ENCODE measurements at regions not wholly inside any gene's neighbourhood (a gene's known extent, or its start where the extent isn't known, plus 50 kb on each side); places are given as distances from the start of the nearest gene placed in this dataset.

DNA sequence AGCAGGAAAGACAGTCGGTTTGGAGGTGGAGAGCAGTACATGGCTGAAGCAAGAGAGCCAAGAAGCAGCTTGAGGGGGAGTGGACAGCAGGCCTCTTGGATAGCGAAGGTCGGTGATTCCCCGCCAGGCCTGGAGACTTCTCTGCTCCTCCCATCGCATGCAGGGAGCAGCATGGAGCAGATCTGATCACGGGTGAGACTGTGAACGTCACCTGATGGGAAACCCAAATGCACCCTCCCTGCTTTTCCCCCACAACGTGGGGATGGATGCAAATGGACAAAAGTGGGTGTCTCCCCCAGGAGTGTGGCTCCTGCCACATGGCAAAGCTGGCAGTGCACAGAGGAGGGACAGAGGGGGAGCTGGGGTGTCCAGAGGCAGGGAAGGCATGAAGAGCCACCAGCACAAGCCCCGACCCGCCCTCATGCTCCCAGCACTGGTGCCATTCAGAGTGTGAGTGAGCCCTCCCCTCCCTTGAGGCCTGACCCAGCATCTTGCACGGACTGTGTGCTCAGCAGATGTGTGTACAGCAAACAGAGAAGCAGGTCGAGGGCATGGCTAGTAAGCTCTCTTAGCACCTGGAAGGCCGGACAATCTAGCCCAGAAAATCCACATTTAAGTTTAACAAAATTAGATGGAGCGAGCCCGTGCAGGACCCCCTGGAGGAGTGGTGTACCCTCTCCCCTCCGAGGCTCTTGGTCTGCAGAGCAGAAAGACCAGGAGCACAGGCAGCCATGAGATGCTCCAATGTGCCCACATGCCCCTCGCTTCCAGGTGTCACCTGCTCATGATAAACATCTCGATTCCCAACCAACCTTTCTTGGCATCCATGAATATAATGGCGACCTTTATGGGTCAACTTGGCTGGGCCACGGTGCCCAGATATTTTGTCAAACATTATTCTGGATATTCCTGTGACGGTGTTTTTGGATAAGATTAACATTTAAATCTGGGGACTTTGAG is 661.7 kb downstream of the TBC1D22A start:
- Histone ChIP-seq H3K27ac (ENCODE audit: low read depth, low read length) (no peak overlapping the region), H3K9ac (ENCODE audit: low read length) (no peak overlapping the region), H3K36me3 (ENCODE audit: control insufficient read depth, insufficient read depth, low read length) (no peaks in the 10 kb centered on the region), H3K4me3 (ENCODE audit: low read length) (no peak overlapping the region), H3K27me3 (ENCODE audit: control insufficient read depth, insufficient read depth, low read length) (no peaks in the 10 kb centered on the region), H3K4me1 (ENCODE audit: control insufficient read depth, insufficient read depth, low read length) (no peaks in the 10 kb centered on the region)

DNA sequence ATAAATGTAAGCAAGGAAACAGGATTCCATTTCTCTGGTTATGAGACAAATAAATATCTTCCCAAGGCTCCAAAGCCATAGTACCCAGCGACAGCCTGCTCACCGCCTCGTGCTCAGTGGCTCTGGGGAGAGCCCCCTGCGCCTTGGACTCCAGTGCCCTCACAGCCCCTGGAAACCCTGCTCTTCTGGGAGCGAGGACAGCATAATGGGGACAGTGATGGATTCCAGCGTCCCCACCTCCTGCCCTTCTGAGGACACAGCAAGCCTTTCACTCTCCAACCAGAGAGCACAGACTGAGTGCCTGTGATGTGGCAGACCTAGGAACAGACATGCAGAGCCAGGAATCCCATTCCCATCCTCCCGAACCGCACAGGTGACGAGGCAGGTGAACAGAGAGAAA is 660.8 kb downstream of the TBC1D22A start:
- H3K9ac ChIP-seq (ENCODE audit: low read length), result no peak overlapping the region
- no peak overlapping the region for H3K27ac ChIP-seq (ENCODE audit: low read depth, low read length)
- H3K4me3 ChIP-seq (ENCODE audit: low read length), result no peak overlapping the region
- H3K27me3 ChIP-seq (ENCODE audit: control insufficient read depth, insufficient read depth, low read length), result no peaks in the 10 kb centered on the region
- no peaks in the 10 kb centered on the region for H3K4me1 ChIP-seq (ENCODE audit: control insufficient read depth, insufficient read depth, low read length)
- no peaks in the 10 kb centered on the region for H3K36me3 ChIP-seq (ENCODE audit: control insufficient read depth, insufficient read depth, low read length)

GRCh38 chr22:47422736-47423135 is 660.3 kb downstream of the TBC1D22A start:
- Histone ChIP-seq H3K4me1 (ENCODE audit: control insufficient read depth, insufficient read depth, low read length) (no peaks in the 10 kb centered on the region), H3K27ac (ENCODE audit: low read depth, low read length) (no peak overlapping the region), H3K36me3 (ENCODE audit: control insufficient read depth, insufficient read depth, low read length) (no peaks in the 10 kb centered on the region), H3K27me3 (ENCODE audit: control insufficient read depth, insufficient read depth, low read length) (no peaks in the 10 kb centered on the region), H3K4me3 (ENCODE audit: low read length) (no peak overlapping the region), H3K9ac (ENCODE audit: low read length) (no peak overlapping the region)

GRCh38 chr22:47421846-47422245 is 659.4 kb downstream of the TBC1D22A start:
- Histone ChIP-seq H3K27ac (ENCODE audit: low read depth, low read length) (no peak overlapping the region), H3K4me1 (ENCODE audit: control insufficient read depth, insufficient read depth, low read length) (no peaks in the 10 kb centered on the region), H3K27me3 (ENCODE audit: control insufficient read depth, insufficient read depth, low read length) (no peaks in the 10 kb centered on the region)

DNA sequence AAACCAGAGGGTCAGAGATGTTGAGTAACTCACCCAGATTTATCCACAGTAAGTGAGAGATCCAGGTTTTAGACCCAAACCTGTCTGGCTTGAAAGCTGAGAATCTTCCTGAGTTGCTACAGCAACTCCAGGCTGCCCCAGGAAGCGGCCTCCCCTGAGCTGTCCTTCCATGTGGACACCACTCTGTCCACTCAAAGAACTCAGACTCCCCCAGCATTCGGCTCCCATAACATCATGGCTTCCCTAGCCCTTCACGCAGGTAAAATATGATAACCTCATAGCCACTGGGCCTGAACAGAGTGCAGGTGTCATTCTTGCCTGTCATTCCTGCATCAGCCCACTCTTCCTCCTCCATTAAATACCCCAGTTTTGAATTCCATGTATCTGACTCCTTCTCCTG is 657.8 kb downstream of the TBC1D22A start:
- Histone ChIP-seq H3K4me3 (ENCODE audit: low read length) (no peak overlapping the region), H3K9ac (ENCODE audit: low read length) (no peak overlapping the region), H3K27me3 (ENCODE audit: control insufficient read depth, insufficient read depth, low read length) (no peaks in the 10 kb centered on the region), H3K36me3 (ENCODE audit: control insufficient read depth, insufficient read depth, low read length) (no peaks in the 10 kb centered on the region), H3K4me1 (ENCODE audit: control insufficient read depth, insufficient read depth, low read length) (no peaks in the 10 kb centered on the region), H3K27ac (ENCODE audit: low read depth, low read length) (no peak overlapping the region)

More at GRCh38 chr22:47421846-47422245, 659.4 kb downstream of the TBC1D22A start:
- H3K36me3 ChIP-seq (ENCODE audit: control insufficient read depth, insufficient read depth, low read length), result no peaks in the 10 kb centered on the region
- H3K4me3 ChIP-seq (ENCODE audit: low read length), result no peak overlapping the region
- no peak overlapping the region for H3K9ac ChIP-seq (ENCODE audit: low read length)

- H3K27ac ChIP-seq (ENCODE audit: low read depth, low read length), result no peak overlapping the region
- no peaks in the 10 kb centered on the region for H3K36me3 ChIP-seq (ENCODE audit: control insufficient read depth, insufficient read depth, low read length)
These were observed 656.8 kb downstream of the TBC1D22A start for GRCh38 chr22:47419239-47419638.

DNA sequence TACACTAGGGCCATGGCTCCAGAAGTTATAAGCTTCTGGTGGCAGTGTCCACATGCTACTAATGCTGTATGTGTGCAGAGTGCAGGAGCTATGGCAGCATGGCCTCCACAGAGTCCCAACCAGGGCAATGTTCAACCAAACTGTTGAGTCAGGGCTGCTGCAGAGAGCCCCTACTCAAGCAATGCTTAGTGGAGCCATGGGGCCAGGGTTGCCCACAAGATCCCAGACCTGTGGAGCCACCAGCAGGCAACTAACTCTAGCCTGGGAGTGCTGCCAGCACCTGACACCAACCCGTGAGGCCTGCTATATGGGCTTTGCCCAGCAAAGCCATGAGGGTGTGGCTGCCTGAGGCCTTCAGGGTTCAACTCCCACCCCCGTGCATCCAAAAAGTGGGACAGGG is 655.2 kb downstream of the TBC1D22A start:
- H3K4me1 ChIP-seq (ENCODE audit: control insufficient read depth, insufficient read depth, low read length), result no peaks in the 10 kb centered on the region
- H3K4me3 ChIP-seq (ENCODE audit: low read length), result no peak overlapping the region
- no peak overlapping the region for H3K9ac ChIP-seq (ENCODE audit: low read length)
- H3K27me3 ChIP-seq (ENCODE audit: control insufficient read depth, insufficient read depth, low read length), result no peaks in the 10 kb centered on the region
- H3K36me3 ChIP-seq (ENCODE audit: control insufficient read depth, insufficient read depth, low read length), result no peaks in the 10 kb centered on the region
- H3K27ac ChIP-seq (ENCODE audit: low read depth, low read length), result no peak overlapping the region

More at GRCh38 chr22:47419239-47419638, 656.8 kb downstream of the TBC1D22A start:
- Histone ChIP-seq H3K4me1 (ENCODE audit: control insufficient read depth, insufficient read depth, low read length) (no peaks in the 10 kb centered on the region), H3K4me3 (ENCODE audit: low read length) (no peak overlapping the region), H3K9ac (ENCODE audit: low read length) (no peak overlapping the region), H3K27me3 (ENCODE audit: control insufficient read depth, insufficient read depth, low read length) (no peaks in the 10 kb centered on the region)

DNA sequence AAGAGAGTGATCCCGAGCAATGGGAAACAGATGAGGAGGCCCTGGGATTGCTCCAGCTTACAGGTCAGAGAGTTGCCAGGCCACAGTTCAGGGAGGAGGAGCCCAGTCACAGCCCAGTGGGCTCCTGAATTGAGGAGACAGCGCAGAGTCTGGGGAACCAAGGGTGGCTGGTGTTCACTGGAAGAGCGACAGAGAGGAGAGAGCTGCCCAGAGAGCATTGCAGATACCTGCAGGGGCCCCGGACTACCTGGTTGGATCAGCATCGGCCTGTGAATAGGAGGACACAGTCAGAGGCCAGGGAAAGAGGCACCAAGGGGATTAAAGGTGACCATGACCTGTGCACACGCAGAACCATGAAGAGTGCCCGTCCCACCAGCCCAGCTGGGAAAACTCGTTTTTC is 648.6 kb downstream of the TBC1D22A start:
- no peak overlapping the region for H3K27ac ChIP-seq (ENCODE audit: low read depth, low read length)
- H3K4me1 ChIP-seq (ENCODE audit: control insufficient read depth, insufficient read depth, low read length), result no peaks in the 10 kb centered on the region
- H3K27me3 ChIP-seq (ENCODE audit: control insufficient read depth, insufficient read depth, low read length), result no peaks in the 10 kb centered on the region
- no peaks in the 10 kb centered on the region for H3K36me3 ChIP-seq (ENCODE audit: control insufficient read depth, insufficient read depth, low read length)
- no peak overlapping the region for H3K9ac ChIP-seq (ENCODE audit: low read length)
- no peak overlapping the region for H3K4me3 ChIP-seq (ENCODE audit: low read length)

GRCh38 chr22:47409539-47410275 is 647.3 kb downstream of the TBC1D22A start:
- Histone ChIP-seq H3K4me1 (ENCODE audit: control insufficient read depth, insufficient read depth, low read length) (no peaks in the 10 kb centered on the region), H3K4me3 (ENCODE audit: low read length) (no peak overlapping the region), H3K36me3 (ENCODE audit: control insufficient read depth, insufficient read depth, low read length) (no peaks in the 10 kb centered on the region), H3K9ac (ENCODE audit: low read length) (no peak overlapping the region), H3K27ac (ENCODE audit: low read depth, low read length) (no peak overlapping the region), H3K27me3 (ENCODE audit: control insufficient read depth, insufficient read depth, low read length) (no peaks in the 10 kb centered on the region)

DNA sequence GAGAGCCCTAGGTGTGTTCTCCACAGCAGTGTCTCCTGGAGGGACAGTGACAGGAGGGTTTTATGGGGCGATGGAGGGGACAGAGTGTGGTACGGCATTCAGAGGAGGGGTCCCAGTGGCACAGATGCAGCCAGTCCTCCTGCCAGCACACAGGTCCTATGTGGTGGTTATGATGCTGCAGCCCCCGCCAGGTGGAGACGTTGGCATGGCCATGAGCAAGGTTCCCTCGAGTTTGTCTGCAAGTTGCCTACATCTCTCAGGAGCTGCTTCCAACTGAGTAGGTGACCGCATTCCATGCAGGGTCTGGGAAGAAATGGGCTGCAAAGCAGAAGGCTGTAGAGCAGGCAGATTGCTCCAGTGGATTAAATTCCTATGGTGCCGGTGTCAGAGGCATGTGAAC is 646.0 kb downstream of the TBC1D22A start:
- Histone ChIP-seq H3K4me1 (ENCODE audit: control insufficient read depth, insufficient read depth, low read length) (no peaks in the 10 kb centered on the region), H3K9ac (ENCODE audit: low read length) (no peak overlapping the region), H3K36me3 (ENCODE audit: control insufficient read depth, insufficient read depth, low read length) (no peaks in the 10 kb centered on the region), H3K4me3 (ENCODE audit: low read length) (no peak overlapping the region), H3K27ac (ENCODE audit: low read depth, low read length) (no peak overlapping the region), H3K27me3 (ENCODE audit: control insufficient read depth, insufficient read depth, low read length) (no peaks in the 10 kb centered on the region)

GRCh38 chr22:47407461-47408025 is 645.1 kb downstream of the TBC1D22A start:
- H3K4me3 ChIP-seq (ENCODE audit: low read length), result no peak overlapping the region

DNA sequence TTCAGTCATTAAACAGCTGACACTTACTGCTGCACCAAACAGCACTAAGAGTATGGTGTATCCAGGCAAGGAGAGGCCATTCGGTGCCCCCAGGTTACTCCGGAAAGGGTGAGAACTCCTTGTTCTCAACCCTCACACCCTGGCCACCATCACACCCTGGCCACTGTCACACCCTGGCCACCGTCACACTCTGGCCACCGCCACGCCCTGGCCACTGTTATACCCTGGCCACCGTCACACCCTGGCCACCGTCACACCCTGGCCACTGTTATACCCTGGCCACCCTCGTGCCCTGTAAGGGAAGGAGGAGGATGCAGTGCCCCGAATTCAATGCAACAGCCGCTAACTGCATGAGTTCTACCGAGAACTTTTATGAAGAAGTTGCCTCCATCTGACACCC is 644.4 kb downstream of the TBC1D22A start:
- Histone ChIP-seq H3K4me3 (ENCODE audit: low read length) (no peak overlapping the region), H3K36me3 (ENCODE audit: control insufficient read depth, insufficient read depth, low read length) (no peaks in the 10 kb centered on the region), H3K4me1 (ENCODE audit: control insufficient read depth, insufficient read depth, low read length) (no peaks in the 10 kb centered on the region), H3K9ac (ENCODE audit: low read length) (no peak overlapping the region), H3K27me3 (ENCODE audit: control insufficient read depth, insufficient read depth, low read length) (no peaks in the 10 kb centered on the region), H3K27ac (ENCODE audit: low read depth, low read length) (no peak overlapping the region)

More at GRCh38 chr22:47407461-47408025, 645.1 kb downstream of the TBC1D22A start:
- no peaks in the 10 kb centered on the region for H3K36me3 ChIP-seq (ENCODE audit: control insufficient read depth, insufficient read depth, low read length)
- H3K27me3 ChIP-seq (ENCODE audit: control insufficient read depth, insufficient read depth, low read length), result no peaks in the 10 kb centered on the region
- no peak overlapping the region for H3K9ac ChIP-seq (ENCODE audit: low read length)
- no peaks in the 10 kb centered on the region for H3K4me1 ChIP-seq (ENCODE audit: control insufficient read depth, insufficient read depth, low read length)
- no peak overlapping the region for H3K27ac ChIP-seq (ENCODE audit: low read depth, low read length)
